ENCODE measurements at regions not wholly inside any gene's neighbourhood (a gene's known extent, or its start where the extent isn't known, plus 50 kb on each side); places are given as distances from the start of the nearest gene placed in this dataset.

DNA sequence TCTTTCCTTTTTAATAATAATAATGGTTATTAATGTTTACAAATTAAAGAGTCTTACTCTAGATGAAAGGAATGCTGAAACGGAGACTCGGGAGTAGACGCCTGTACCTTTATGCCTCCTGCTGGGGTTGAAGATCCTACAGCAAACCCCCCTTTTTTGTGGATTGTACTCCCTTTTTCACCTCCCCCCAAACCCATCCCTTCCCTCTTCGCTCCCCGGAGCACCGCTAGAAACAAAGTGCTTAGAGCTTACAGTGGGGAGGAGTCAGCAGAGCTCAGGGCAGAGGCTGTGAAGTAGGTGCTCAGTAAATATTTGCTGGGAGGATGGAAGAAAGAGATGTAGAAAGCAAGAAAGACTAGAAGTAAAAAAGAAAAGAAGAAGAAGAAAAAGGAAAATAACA, 169.7 kb downstream of the NXPE2 start:
- TF ChIP-seq, protein P1, sequence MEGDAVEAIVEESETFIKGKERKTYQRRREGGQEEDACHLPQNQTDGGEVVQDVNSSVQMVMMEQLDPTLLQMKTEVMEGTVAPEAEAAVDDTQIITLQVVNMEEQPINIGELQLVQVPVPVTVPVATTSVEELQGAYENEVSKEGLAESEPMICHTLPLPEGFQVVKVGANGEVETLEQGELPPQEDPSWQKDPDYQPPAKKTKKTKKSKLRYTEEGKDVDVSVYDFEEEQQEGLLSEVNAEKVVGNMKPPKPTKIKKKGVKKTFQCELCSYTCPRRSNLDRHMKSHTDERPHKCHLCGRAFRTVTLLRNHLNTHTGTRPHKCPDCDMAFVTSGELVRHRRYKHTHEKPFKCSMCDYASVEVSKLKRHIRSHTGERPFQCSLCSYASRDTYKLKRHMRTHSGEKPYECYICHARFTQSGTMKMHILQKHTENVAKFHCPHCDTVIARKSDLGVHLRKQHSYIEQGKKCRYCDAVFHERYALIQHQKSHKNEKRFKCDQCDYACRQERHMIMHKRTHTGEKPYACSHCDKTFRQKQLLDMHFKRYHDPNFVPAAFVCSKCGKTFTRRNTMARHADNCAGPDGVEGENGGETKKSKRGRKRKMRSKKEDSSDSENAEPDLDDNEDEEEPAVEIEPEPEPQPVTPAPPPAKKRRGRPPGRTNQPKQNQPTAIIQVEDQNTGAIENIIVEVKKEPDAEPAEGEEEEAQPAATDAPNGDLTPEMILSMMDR (conservative IDR thresholded peaks at IDR 0.05 in 1 of 2, IDR thresholded peaks at IDR 0.05 in 1 of 2; ENCODE audit: low read depth in 1 of 2, low read length in 2 of 2), result no peak
- TF ChIP-seq EZH2 (IDR thresholded peaks at IDR 0.05; ENCODE audit: low read length, missing control alignments), result no peak
